GM10248 (cell line): ENCODE measurements at regions not wholly inside any gene's neighbourhood (a gene's known extent, or its start where the extent isn't known, plus 50 kb on each side); places are given as distances from the start of the nearest gene placed in this dataset.

Experiments
- CTCF ChIA-PET: fragments of 300-600 bp; sonication (Branson Sonifier 250); formaldehyde crosslinking; extraction: SDS; loops from one replicate; lab custom pipeline; 2021; ENCODE audit warnings: antibody characterized with exemption; lab: Yijun Ruan, JAX
- POLR2A ChIA-PET: fragments of 350-650 bp; sonication (Branson Sonifier 250); formaldehyde crosslinking; extraction: SDS; loops from one replicate; lab custom pipeline; 2020; ENCODE audit warnings: antibody characterized with exemption; lab: Yijun Ruan, JAX
- DNase-seq: peaks from one replicate; pipeline ENCODE4 v3.0.0; 2012; ENCODE audit errors: extremely low spot score
- TF ChIP-seq, protein P1 (sequence below): IDR thresholded peaks from 2 replicates; pipeline ENCODE4 v1.5.1; 2012; ENCODE audit warnings: mild to moderate bottlenecking, low read depth; ENCODE audit errors: extremely low read depth, missing control alignments, control extremely low read depth

DNA sequence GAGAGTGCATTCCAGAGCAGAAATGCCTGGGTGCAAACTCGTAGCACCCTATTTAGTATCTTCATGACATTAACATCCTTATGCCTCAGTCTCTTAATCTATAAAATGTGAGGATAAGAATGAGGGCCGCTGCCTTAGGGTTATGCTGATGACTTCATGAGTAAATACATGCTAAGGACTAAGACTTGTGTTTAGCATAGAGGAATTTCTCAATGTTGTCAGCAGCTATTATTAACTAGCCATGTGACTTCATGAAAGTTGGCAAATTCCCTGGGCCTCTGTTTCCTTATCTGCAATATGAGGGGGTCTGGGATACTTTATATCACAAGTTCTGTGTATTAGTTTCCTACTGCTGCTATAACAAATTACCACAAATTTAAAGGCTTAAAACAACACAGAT, 108.1 kb upstream of the RIPOR2 start:
- CTCF ChIA-PET, result interaction anchor here (1.1 to 15.5 kb wide), 14 partner anchors 10 to 188 kb away, joined by 3 to 129 read pairs (median 8); partner anchors contain the start of gene RIPOR2
- no peak for DNase-seq
- POLR2A ChIA-PET, result interaction anchor here (1.4 kb wide), 1 partner anchor 10 kb away, joined by 5 read pairs; no protein-coding TSS in a partner anchor
- TF ChIP-seq, protein P1, sequence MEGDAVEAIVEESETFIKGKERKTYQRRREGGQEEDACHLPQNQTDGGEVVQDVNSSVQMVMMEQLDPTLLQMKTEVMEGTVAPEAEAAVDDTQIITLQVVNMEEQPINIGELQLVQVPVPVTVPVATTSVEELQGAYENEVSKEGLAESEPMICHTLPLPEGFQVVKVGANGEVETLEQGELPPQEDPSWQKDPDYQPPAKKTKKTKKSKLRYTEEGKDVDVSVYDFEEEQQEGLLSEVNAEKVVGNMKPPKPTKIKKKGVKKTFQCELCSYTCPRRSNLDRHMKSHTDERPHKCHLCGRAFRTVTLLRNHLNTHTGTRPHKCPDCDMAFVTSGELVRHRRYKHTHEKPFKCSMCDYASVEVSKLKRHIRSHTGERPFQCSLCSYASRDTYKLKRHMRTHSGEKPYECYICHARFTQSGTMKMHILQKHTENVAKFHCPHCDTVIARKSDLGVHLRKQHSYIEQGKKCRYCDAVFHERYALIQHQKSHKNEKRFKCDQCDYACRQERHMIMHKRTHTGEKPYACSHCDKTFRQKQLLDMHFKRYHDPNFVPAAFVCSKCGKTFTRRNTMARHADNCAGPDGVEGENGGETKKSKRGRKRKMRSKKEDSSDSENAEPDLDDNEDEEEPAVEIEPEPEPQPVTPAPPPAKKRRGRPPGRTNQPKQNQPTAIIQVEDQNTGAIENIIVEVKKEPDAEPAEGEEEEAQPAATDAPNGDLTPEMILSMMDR, result no peak

DNA sequence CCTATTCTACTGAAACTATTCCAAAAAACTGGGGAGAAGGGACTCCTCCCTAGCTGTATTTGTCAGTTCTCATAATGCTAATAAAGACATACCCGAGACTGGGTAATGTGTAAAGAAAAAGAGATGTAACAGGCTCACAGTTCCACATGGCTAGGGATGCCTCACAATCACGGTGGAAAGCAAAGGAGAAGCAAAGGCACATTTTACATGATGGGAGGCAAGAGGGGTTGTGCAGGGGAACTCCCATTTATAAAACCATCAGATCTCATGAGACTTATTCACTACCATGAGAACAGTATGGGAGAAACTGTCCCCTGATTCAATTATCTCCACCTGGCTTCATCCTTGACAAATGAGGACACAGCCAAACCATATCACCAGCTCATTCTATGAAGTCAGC, 111.2 kb upstream of the RIPOR2 start:
- POLR2A ChIA-PET, result no interaction called here
- CTCF ChIA-PET, result interaction anchor here (1.0 to 15.5 kb wide), 6 partner anchors 8 to 29 kb away, joined by 3 to 129 read pairs (median 6); no protein-coding TSS in a partner anchor
- TF ChIP-seq, protein P1, result no peak
- no peak for DNase-seq

DNA sequence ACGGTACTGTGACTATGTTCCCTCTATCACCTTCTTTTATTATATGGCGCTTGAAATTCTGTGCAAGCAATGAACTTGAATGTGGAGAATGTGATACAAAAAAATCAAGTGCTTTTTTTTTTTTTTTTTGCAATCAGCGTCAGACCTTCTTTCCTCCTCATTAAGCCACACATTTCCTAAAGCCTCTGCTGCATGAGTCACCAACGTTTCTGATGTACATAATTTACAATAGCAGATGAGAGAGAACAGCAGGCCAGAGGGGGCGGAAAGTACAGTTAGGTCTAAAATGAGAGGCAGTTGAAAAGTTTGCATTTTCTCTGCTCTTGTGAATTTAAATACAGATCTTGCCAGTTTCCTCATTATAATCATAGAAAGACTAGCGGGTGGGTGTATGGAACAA, 114.6 kb upstream of the RIPOR2 start:
- POLR2A ChIA-PET, result no interaction called here

DNA sequence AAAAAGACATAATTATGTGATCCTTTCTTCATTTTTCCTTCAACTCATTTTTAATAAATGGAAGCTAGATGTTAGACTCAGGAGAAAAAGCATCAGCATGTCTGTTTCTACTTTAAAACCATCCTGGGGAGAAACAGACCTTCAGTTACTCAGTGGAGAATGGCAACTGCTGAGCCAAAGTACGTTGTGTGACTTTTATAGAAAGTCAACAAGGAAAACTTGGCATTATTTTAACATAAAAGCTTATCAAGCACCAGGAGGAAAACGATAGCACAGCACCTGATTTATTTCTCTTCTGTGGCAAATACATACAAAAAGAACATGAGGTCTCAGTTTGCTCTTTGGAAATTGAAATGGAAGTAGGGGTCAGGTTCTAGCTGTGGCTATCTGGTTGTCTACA, 115.3 kb upstream of the RIPOR2 start:
- CTCF ChIA-PET, result interaction anchor here (1.0 to 1.7 kb wide), 2 partner anchors 16 to 20 kb away, joined by 3 to 11 read pairs; no protein-coding TSS in a partner anchor
- TF ChIP-seq, protein P1, result no peak
- POLR2A ChIA-PET, result no interaction called here
- no peak for DNase-seq

More for the DNA sequence above, 114.6 kb upstream of the RIPOR2 start:
- DNase-seq, result peak; percentile 40
- TF ChIP-seq, protein P1, result no peak
- CTCF ChIA-PET, result interaction anchor here (1.7 kb wide), 1 partner anchor 21 kb away, joined by 11 read pairs; no protein-coding TSS in a partner anchor

DNA sequence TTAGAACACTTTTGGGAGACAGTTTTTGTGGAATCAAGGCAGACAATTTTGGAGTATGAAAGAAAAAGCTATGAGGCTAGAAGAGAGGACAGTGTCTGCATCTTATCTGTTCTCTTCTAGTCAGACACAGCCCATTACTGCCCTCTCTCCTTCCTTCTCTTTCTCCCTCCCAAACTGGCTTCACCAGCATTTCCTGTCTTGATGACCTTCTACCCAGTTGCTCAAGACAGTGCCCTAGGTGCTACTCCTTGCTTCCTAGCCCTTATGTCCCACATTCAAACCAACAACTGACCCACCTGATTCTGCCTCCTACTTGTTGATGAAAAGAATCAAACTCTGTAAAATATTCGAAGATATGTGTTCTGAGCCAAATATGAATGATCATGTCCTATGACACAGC, 116.4 kb upstream of the RIPOR2 start:
- TF ChIP-seq, protein P1, result no peak
- CTCF ChIA-PET, result interaction anchor here (0.9 to 4.5 kb wide), 8 partner anchors 10 to 121 kb away, joined by 3 to 38 read pairs (median 10); no protein-coding TSS in a partner anchor
- DNase-seq, result no peak
- POLR2A ChIA-PET, result no interaction called here

DNA sequence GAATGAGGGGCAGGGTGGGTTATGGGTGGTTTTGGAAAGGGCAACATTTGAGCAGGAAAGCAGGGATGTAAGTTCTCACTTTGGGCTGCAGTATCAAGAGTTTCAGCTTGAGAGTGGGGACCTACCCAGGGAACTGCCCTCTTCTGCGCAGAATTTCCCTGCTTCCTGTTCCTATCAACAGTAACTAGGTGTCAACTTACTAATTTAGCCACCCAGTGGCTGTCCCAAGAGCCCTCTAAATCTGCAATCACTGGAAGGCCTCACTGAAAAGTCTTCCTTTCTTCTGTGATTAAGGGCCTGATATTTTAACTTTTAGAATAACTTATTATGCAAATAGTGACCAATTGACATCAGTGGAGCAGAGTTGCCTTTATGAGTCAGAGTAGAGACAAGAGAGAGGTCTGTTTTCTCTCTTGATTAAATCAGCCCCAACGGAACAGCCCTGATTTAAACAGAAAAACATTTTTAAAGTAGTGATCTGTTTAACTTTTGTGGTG, 118.2 kb upstream of the RIPOR2 start:
- peak; percentile 48 for DNase-seq
- POLR2A ChIA-PET, result interaction anchor here (0.6 to 0.9 kb wide), 3 partner anchors 11 to 84 kb away, joined by 3 to 5 read pairs (median 3); no protein-coding TSS in a partner anchor
- CTCF ChIA-PET, result interaction anchor here (0.9 to 4.5 kb wide), 15 partner anchors 8 to 198 kb away, joined by 3 to 38 read pairs (median 7); no protein-coding TSS in a partner anchor
- TF ChIP-seq, protein P1, result peak; percentile 13
